ENCODE measurements at regions not wholly inside any gene's neighbourhood (a gene's known extent, or its start where the extent isn't known, plus 50 kb on each side); places are given as distances from the start of the nearest gene placed in this dataset.

DNA sequence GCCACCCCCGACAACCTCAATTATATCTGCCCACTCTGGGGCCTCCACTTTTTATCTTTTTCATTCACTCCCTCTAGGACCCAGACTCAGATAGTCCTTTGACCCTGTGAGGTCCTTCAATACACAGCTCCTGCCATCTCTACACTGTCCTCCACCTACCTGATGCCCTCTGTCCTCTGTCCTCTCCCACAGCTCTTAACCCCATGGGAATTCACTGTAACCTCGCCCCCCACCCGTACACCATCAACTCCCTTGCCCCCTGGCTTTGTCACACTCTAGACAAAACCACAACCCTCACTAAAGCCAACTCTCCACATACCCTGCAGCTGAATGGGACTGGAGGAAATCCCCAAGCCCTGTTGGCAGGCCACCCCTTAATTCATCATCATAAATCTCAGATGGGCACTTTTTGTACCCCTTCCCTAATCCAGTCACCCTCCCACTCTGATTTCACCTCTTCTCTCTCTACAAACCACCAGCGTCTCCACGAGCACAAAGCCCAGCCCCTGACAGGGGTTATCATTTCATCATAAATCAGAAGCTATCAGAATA is 52.3 kb upstream of the ENPP6 start:
- TF ChIP-seq, protein P1, sequence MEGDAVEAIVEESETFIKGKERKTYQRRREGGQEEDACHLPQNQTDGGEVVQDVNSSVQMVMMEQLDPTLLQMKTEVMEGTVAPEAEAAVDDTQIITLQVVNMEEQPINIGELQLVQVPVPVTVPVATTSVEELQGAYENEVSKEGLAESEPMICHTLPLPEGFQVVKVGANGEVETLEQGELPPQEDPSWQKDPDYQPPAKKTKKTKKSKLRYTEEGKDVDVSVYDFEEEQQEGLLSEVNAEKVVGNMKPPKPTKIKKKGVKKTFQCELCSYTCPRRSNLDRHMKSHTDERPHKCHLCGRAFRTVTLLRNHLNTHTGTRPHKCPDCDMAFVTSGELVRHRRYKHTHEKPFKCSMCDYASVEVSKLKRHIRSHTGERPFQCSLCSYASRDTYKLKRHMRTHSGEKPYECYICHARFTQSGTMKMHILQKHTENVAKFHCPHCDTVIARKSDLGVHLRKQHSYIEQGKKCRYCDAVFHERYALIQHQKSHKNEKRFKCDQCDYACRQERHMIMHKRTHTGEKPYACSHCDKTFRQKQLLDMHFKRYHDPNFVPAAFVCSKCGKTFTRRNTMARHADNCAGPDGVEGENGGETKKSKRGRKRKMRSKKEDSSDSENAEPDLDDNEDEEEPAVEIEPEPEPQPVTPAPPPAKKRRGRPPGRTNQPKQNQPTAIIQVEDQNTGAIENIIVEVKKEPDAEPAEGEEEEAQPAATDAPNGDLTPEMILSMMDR (IDR thresholded peaks at IDR 0.05; ENCODE audit: low read depth, low read length) = no peak
- no peak for TF ChIP-seq EZH2phosphoT487 (IDR thresholded peaks at IDR 0.05; ENCODE audit: low read depth)
